ENCODE measurements at regions not wholly inside any gene's neighbourhood (a gene's known extent, or its start where the extent isn't known, plus 50 kb on each side); places are given as distances from the start of the nearest gene placed in this dataset.
"Not testable (repeated sequence)": the region's sequence is repeated elsewhere in the genome, so short reads cannot be mapped to it uniquely, and the experiment has no call there.

DNA sequence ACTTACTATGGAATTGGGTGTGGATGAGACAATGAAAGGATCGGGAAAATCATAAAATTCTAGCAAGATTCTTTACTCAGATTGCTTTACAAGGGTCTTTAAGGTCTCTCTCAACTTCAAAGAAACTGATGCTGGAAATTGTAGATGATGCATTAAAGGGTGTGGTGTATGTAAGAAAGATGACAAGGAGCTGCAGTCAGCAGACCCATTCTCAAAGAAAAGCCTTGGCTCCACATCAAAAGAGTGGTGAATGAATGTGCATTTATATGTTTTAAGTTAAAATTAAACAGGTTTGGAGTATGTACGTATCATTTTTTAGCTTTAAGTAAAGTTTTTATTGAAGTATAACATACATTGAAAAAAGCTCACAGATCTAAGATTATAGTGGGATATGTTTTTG, 194.5 kb downstream of the C12orf75 start:
- Histone ChIP-seq H3K4me3 (ENCODE audit: low read depth, low read length) (no peak overlapping the region), H3K36me3 (ENCODE audit: control insufficient read depth, insufficient read depth, low read length) (no peaks in the 10 kb centered on the region), H3K27me3 (ENCODE audit: control insufficient read depth, insufficient read depth, low read length) (no peaks in the 10 kb centered on the region)
- TF ChIP-seq, protein P1, sequence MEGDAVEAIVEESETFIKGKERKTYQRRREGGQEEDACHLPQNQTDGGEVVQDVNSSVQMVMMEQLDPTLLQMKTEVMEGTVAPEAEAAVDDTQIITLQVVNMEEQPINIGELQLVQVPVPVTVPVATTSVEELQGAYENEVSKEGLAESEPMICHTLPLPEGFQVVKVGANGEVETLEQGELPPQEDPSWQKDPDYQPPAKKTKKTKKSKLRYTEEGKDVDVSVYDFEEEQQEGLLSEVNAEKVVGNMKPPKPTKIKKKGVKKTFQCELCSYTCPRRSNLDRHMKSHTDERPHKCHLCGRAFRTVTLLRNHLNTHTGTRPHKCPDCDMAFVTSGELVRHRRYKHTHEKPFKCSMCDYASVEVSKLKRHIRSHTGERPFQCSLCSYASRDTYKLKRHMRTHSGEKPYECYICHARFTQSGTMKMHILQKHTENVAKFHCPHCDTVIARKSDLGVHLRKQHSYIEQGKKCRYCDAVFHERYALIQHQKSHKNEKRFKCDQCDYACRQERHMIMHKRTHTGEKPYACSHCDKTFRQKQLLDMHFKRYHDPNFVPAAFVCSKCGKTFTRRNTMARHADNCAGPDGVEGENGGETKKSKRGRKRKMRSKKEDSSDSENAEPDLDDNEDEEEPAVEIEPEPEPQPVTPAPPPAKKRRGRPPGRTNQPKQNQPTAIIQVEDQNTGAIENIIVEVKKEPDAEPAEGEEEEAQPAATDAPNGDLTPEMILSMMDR (IDR thresholded peaks at IDR 0.05; ENCODE audit: insufficient read depth, low read length, poor library complexity, severe bottlenecking): no peak
- no peak for DNase-seq (ENCODE audit: low read depth)

DNA sequence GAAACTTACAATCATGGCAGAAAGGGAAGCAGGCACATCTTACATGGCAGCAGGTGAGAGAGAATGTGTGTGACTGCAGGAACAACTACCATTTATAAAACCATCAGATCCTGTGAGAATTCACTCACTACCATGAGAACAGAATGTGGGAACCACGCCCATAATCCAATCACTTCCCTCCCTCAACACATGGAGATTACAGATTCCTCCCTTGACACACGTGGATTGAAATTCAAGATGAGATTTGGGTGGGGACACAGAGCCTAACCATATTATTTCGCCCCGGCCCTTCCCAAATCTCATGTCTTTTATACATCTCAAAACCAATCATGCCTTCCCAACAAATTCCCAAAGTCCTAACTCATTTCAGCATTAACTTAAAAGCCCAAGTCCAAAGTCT, 203.6 kb downstream of the C12orf75 start:
- H3K27me3 ChIP-seq (ENCODE audit: control insufficient read depth, insufficient read depth, low read length): no peaks in the 10 kb centered on the region
- H3K4me3 ChIP-seq (ENCODE audit: low read depth, low read length): no peak overlapping the region
- no peaks in the 10 kb centered on the region for H3K36me3 ChIP-seq (ENCODE audit: control insufficient read depth, insufficient read depth, low read length)
- TF ChIP-seq, protein P1 (IDR thresholded peaks at IDR 0.05; ENCODE audit: insufficient read depth, low read length, poor library complexity, severe bottlenecking): no peak
- DNase-seq (ENCODE audit: low read depth): no peak

DNA sequence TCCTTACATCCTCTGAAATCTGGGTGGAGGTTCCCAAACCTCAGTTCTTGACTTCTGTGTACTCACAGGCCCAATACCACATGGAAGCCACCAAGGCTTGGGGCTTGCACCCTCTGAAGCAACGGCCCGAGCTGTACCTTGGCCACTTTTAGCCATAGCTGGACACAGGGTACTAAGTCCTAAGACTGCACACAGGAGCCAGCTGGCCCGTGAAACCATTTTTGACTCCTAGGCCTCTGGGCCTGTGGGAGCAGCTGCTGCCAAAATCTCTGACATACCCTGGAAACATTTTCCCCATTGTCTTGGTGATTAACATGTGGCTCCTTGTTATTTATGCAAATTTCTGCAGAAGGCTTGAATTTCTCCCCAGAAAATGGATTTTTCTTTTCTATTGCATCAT, 204.5 kb downstream of the C12orf75 start:
- not testable (repeated sequence) for DNase-seq (ENCODE audit: low read depth); H3K27me3 ChIP-seq (ENCODE audit: control insufficient read depth, insufficient read depth, low read length); H3K4me3 ChIP-seq (ENCODE audit: low read depth, low read length); H3K36me3 ChIP-seq (ENCODE audit: control insufficient read depth, insufficient read depth, low read length)

DNA sequence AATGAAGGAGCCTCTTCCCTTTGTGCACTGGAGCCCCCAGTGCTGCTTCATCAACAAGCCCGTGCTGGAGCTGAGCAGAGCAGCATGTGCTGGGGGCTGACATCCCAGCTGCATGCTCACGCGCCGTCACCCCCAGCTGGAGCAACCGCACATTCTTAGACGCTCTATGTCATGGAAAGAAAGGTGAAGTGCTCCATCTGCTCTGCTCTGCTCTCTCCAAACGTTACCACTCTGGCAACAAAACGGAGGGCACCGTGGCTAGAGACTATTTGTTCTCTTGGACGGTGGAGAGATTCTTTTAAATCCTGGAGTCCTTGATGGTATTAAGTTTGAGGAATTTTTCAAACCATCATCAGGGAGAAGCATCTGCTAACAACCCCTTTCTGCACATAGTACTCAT, 208.4 kb downstream of the C12orf75 start:
- no peaks in the 10 kb centered on the region for H3K27me3 ChIP-seq (ENCODE audit: control insufficient read depth, insufficient read depth, low read length)
- TF ChIP-seq, protein P1 (IDR thresholded peaks at IDR 0.05; ENCODE audit: insufficient read depth, low read length, poor library complexity, severe bottlenecking): no peak
- no peak overlapping the region for H3K4me3 ChIP-seq (ENCODE audit: low read depth, low read length)
- H3K36me3 ChIP-seq (ENCODE audit: control insufficient read depth, insufficient read depth, low read length): no peaks in the 10 kb centered on the region
- no peak for DNase-seq (ENCODE audit: low read depth)

- TF ChIP-seq, protein P1 (IDR thresholded peaks at IDR 0.05; ENCODE audit: insufficient read depth, low read length, poor library complexity, severe bottlenecking): no peak
- DNase-seq (ENCODE audit: low read depth): no peak
- Histone ChIP-seq H3K27me3 (ENCODE audit: control insufficient read depth, insufficient read depth, low read length) (no peaks in the 10 kb centered on the region), H3K4me3 (ENCODE audit: low read depth, low read length) (no peak overlapping the region), H3K36me3 (ENCODE audit: control insufficient read depth, insufficient read depth, low read length) (no peaks in the 10 kb centered on the region)
These were observed 209.2 kb downstream of the C12orf75 start for GRCh38 chr12:105539735-105540134.

DNA sequence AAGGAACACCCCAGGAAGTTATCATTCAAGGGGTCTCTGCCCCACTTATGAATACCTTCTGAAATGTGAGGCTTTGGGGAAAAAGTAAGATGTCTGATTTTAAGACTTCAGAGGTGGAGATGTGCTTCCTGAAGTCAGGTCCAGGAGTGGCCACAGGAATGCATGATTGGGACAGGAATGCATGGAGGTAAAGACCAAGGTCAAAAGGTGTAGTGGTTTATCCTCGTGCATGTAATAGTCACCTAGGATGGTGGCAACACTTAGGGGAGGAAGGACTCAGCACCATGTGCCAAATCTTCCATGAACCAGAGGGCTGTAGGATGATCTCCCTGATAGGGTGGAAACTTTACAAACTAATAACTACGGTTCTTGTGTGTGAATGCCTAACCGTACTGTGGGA, 217.3 kb downstream of the C12orf75 start:
- DNase-seq (ENCODE audit: low read depth): peak; percentile 18
- H3K27me3 ChIP-seq (ENCODE audit: control insufficient read depth, insufficient read depth, low read length): no peaks in the 10 kb centered on the region
- TF ChIP-seq, protein P1 (IDR thresholded peaks at IDR 0.05; ENCODE audit: insufficient read depth, low read length, poor library complexity, severe bottlenecking): no peak
- H3K36me3 ChIP-seq (ENCODE audit: control insufficient read depth, insufficient read depth, low read length): peaks cover 1% of the 10 kb centered on the region
- H3K4me3 ChIP-seq (ENCODE audit: low read depth, low read length): no peak overlapping the region

All from kidney epithelial cell (primary cell).